ENCODE measurements at regions not wholly inside any gene's neighbourhood (a gene's known extent, or its start where the extent isn't known, plus 50 kb on each side); places are given as distances from the start of the nearest gene placed in this dataset.

- intact Hi-C loops (cut with DNase I), result no loop called here
- no peak overlapping the region for H3K27ac ChIP-seq
- DNase-seq, result no peak
- no peak for ATAC-seq
- TF ChIP-seq, protein P1, sequence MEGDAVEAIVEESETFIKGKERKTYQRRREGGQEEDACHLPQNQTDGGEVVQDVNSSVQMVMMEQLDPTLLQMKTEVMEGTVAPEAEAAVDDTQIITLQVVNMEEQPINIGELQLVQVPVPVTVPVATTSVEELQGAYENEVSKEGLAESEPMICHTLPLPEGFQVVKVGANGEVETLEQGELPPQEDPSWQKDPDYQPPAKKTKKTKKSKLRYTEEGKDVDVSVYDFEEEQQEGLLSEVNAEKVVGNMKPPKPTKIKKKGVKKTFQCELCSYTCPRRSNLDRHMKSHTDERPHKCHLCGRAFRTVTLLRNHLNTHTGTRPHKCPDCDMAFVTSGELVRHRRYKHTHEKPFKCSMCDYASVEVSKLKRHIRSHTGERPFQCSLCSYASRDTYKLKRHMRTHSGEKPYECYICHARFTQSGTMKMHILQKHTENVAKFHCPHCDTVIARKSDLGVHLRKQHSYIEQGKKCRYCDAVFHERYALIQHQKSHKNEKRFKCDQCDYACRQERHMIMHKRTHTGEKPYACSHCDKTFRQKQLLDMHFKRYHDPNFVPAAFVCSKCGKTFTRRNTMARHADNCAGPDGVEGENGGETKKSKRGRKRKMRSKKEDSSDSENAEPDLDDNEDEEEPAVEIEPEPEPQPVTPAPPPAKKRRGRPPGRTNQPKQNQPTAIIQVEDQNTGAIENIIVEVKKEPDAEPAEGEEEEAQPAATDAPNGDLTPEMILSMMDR (IDR thresholded peaks at IDR 0.05), result no peak
- WGBS, 3 donors, result 39 to 67% (median 47%) methylated on average over 5 of the region's 5 CpGs
- no peak overlapping the region for H3K4me3 ChIP-seq
- no peaks in the 10 kb centered on the region for H3K4me1 ChIP-seq
- H3K36me3 ChIP-seq (ENCODE audit: insufficient read depth in 1 of 2, low read depth in 1 of 2), result no peaks in the 10 kb centered on the region
- no peaks in the 10 kb centered on the region for H3K27me3 ChIP-seq (ENCODE audit: insufficient read depth in 3 of 3, low read length in 2 of 3)
- H3K9me3 ChIP-seq, result no peaks in the 10 kb centered on the region
Observed at GRCh38 chrX:138954976-138955375, 243.5 kb upstream of the FGF13 start.

GRCh38 chrX:138946926-138947325 lies 235.4 kb upstream of the FGF13 start:
- no peaks in the 10 kb centered on the region for H3K4me1 ChIP-seq
- intact Hi-C loops (cut with DNase I), result no loop called here
- 65 to 69% (median 66%) methylated on average over 3 of the region's 3 CpGs for WGBS, 3 donors

DNA sequence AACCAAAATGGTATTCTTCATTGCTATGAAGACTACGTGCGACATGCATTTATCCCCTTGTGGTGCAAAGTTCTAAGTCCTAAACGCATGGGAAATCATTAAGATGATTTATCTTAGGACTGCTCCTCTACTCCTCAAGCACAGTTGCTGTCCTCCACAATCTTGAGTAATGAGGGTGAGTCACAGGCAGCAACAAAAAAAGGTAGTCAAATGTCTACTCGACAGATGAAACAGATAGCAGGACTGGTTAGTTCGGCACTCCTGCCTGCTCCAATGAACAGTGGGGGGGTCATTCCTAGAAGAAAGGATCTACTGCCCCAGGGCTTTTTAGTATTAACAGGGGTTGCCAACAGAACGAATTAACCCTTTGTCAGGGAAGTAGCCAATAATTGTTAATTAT lies 233.7 kb upstream of the FGF13 start:
- DNase-seq, result no peak
- peak; percentile 76 to 95 (median 94) for ATAC-seq
- H3K36me3 ChIP-seq (ENCODE audit: insufficient read depth in 1 of 2, low read depth in 1 of 2), result no peaks in the 10 kb centered on the region
- no peaks in the 10 kb centered on the region for H3K27me3 ChIP-seq (ENCODE audit: insufficient read depth in 3 of 3, low read length in 2 of 3)
- no peaks in the 10 kb centered on the region for H3K9me3 ChIP-seq
- 72 to 81% (median 75%) methylated on average over 4 to 6 of the region's 6 CpGs for WGBS, 3 donors
- H3K27ac ChIP-seq, result no peak overlapping the region
- H3K4me1 ChIP-seq, result peaks cover 4% of the 10 kb centered on the region
- intact Hi-C loops (cut with DNase I), result no loop called here
- no peak overlapping the region for H3K4me3 ChIP-seq
- TF ChIP-seq, protein P1 (IDR thresholded peaks at IDR 0.05), result no peak

More at GRCh38 chrX:138946926-138947325, 235.4 kb upstream of the FGF13 start:
- no peak for DNase-seq
- no peak for ATAC-seq
- Histone ChIP-seq H3K9me3 (no peaks in the 10 kb centered on the region), H3K27ac (no peak overlapping the region), H3K27me3 (ENCODE audit: insufficient read depth in 3 of 3, low read length in 2 of 3) (no peaks in the 10 kb centered on the region), H3K4me3 (no peak overlapping the region), H3K36me3 (ENCODE audit: insufficient read depth in 1 of 2, low read depth in 1 of 2) (no peaks in the 10 kb centered on the region)
- TF ChIP-seq, protein P1 (IDR thresholded peaks at IDR 0.05), result no peak

- Histone ChIP-seq H3K4me3 (no peak overlapping the region), H3K27ac (peak overlapping the region; percentile 74), H3K4me1 (peaks cover 19% of the 10 kb centered on the region), H3K36me3 (ENCODE audit: insufficient read depth in 1 of 2, low read depth in 1 of 2) (no peaks in the 10 kb centered on the region), H3K27me3 (ENCODE audit: insufficient read depth in 3 of 3, low read length in 2 of 3) (no peaks in the 10 kb centered on the region), H3K9me3 (no peaks in the 10 kb centered on the region)
- DNase-seq (peak in 1 of 2 donors; percentile 35), ATAC-seq (peak; percentile 83 to 95 (median 88))
- TF ChIP-seq, protein P1 (IDR thresholded peaks at IDR 0.05), result no peak
- intact Hi-C loops (cut with DNase I), result no loop called here
Observed at GRCh38 chrX:138939038-138939437, 227.5 kb upstream of the FGF13 start.

GRCh38 chrX:138938003-138938402 lies 226.5 kb upstream of the FGF13 start:
- ATAC-seq (no peak), DNase-seq (no peak)
- no peak overlapping the region for H3K27ac ChIP-seq
- no peak overlapping the region for H3K4me3 ChIP-seq
- intact Hi-C loops (cut with DNase I), result no loop called here
- 59 to 86% (median 67%) methylated on average over 1 of the region's 1 CpG for WGBS, 3 donors
- H3K9me3 ChIP-seq, result no peaks in the 10 kb centered on the region
- H3K36me3 ChIP-seq (ENCODE audit: insufficient read depth in 1 of 2, low read depth in 1 of 2), result no peaks in the 10 kb centered on the region
- no peaks in the 10 kb centered on the region for H3K27me3 ChIP-seq (ENCODE audit: insufficient read depth in 3 of 3, low read length in 2 of 3)
- TF ChIP-seq, protein P1 (IDR thresholded peaks at IDR 0.05), result no peak
- peaks cover 19% of the 10 kb centered on the region for H3K4me1 ChIP-seq

Data from psoas muscle (tissue), 7 donors.